ENCODE measurements at regions not wholly inside any gene's neighbourhood (a gene's known extent, or its start where the extent isn't known, plus 50 kb on each side); places are given as distances from the start of the nearest gene placed in this dataset.
"Not testable (repeated sequence)": the region's sequence is repeated elsewhere in the genome, so short reads cannot be mapped to it uniquely, and the experiment has no call there.

GRCh38 chr3:106293161-106293560, 424.3 kb upstream of the CBLB start:
- H3K27me3 ChIP-seq (ENCODE audit: insufficient read depth, low read length) = no peaks in the 10 kb centered on the region

GRCh38 chr3:106294121-106294520, 425.3 kb upstream of the CBLB start:
- Histone ChIP-seq H3K27me3 (ENCODE audit: insufficient read depth, low read length) (no peaks in the 10 kb centered on the region), H3K4me3 (ENCODE audit: low read length) (no peak overlapping the region), H3K4me1 (ENCODE audit: insufficient read depth, low read length) (no peaks in the 10 kb centered on the region), H3K9me3 (ENCODE audit: low read depth, low read length) (no peaks in the 10 kb centered on the region)

More at GRCh38 chr3:106293161-106293560, 424.3 kb upstream of the CBLB start:
- no peaks in the 10 kb centered on the region for H3K9me3 ChIP-seq (ENCODE audit: low read depth, low read length)
- H3K4me1 ChIP-seq (ENCODE audit: insufficient read depth, low read length) = no peaks in the 10 kb centered on the region
- H3K4me3 ChIP-seq (ENCODE audit: low read length) = no peak overlapping the region

GRCh38 chr3:106296062-106296461, 427.2 kb upstream of the CBLB start:
- Histone ChIP-seq H3K9me3 (ENCODE audit: low read depth, low read length) (no peaks in the 10 kb centered on the region), H3K4me1 (ENCODE audit: insufficient read depth, low read length) (no peaks in the 10 kb centered on the region), H3K4me3 (ENCODE audit: low read length) (no peak overlapping the region), H3K27me3 (ENCODE audit: insufficient read depth, low read length) (no peaks in the 10 kb centered on the region)

- H3K4me1 ChIP-seq (ENCODE audit: insufficient read depth, low read length) = no peaks in the 10 kb centered on the region
- no peaks in the 10 kb centered on the region for H3K27me3 ChIP-seq (ENCODE audit: insufficient read depth, low read length)
- H3K9me3 ChIP-seq (ENCODE audit: low read depth, low read length) = no peaks in the 10 kb centered on the region
- no peak overlapping the region for H3K4me3 ChIP-seq (ENCODE audit: low read length)
These were observed 430.7 kb upstream of the CBLB start for GRCh38 chr3:106299300-106300098.

GRCh38 chr3:106302451-106303221, 433.8 kb upstream of the CBLB start:
- no peaks in the 10 kb centered on the region for H3K4me1 ChIP-seq (ENCODE audit: insufficient read depth, low read length)
- no peaks in the 10 kb centered on the region for H3K9me3 ChIP-seq (ENCODE audit: low read depth, low read length)
- H3K4me3 ChIP-seq (ENCODE audit: low read length) = no peak overlapping the region
- no peaks in the 10 kb centered on the region for H3K27me3 ChIP-seq (ENCODE audit: insufficient read depth, low read length)

- no peak overlapping the region for H3K4me3 ChIP-seq (ENCODE audit: low read length)
- no peaks in the 10 kb centered on the region for H3K4me1 ChIP-seq (ENCODE audit: insufficient read depth, low read length)
- H3K9me3 ChIP-seq (ENCODE audit: low read depth, low read length) = no peaks in the 10 kb centered on the region
- H3K27me3 ChIP-seq (ENCODE audit: insufficient read depth, low read length) = no peaks in the 10 kb centered on the region
These were observed 435.0 kb upstream of the CBLB start for GRCh38 chr3:106303766-106304165.

- no peak overlapping the region for H3K4me3 ChIP-seq (ENCODE audit: low read length)
- no peaks in the 10 kb centered on the region for H3K4me1 ChIP-seq (ENCODE audit: insufficient read depth, low read length)
- H3K27me3 ChIP-seq (ENCODE audit: insufficient read depth, low read length) = no peaks in the 10 kb centered on the region
- H3K9me3 ChIP-seq (ENCODE audit: low read depth, low read length) = no peaks in the 10 kb centered on the region
These were observed 436.3 kb upstream of the CBLB start for GRCh38 chr3:106305127-106305526.

- Histone ChIP-seq H3K27me3 (ENCODE audit: insufficient read depth, low read length) (no peaks in the 10 kb centered on the region), H3K9me3 (ENCODE audit: low read depth, low read length) (no peaks in the 10 kb centered on the region), H3K4me1 (ENCODE audit: insufficient read depth, low read length) (no peaks in the 10 kb centered on the region), H3K4me3 (ENCODE audit: low read length) (no peak overlapping the region)
These were observed 437.1 kb upstream of the CBLB start for GRCh38 chr3:106305882-106306435.

GRCh38 chr3:106309274-106309673, 440.5 kb upstream of the CBLB start:
- H3K9me3 ChIP-seq (ENCODE audit: low read depth, low read length) = no peaks in the 10 kb centered on the region
- no peak overlapping the region for H3K4me3 ChIP-seq (ENCODE audit: low read length)
- no peaks in the 10 kb centered on the region for H3K4me1 ChIP-seq (ENCODE audit: insufficient read depth, low read length)
- H3K27me3 ChIP-seq (ENCODE audit: insufficient read depth, low read length) = no peaks in the 10 kb centered on the region

- H3K4me1 ChIP-seq (ENCODE audit: insufficient read depth, low read length); H3K9me3 ChIP-seq (ENCODE audit: low read depth, low read length); H3K27me3 ChIP-seq (ENCODE audit: insufficient read depth, low read length); H3K4me3 ChIP-seq (ENCODE audit: low read length): not testable (repeated sequence)
These were observed 441.0 kb upstream of the CBLB start for GRCh38 chr3:106309798-106310197.

GRCh38 chr3:106317141-106318055, 448.6 kb upstream of the CBLB start:
- no peaks in the 10 kb centered on the region for H3K9me3 ChIP-seq (ENCODE audit: low read depth, low read length)
- no peak overlapping the region for H3K4me3 ChIP-seq (ENCODE audit: low read length)
- H3K4me1 ChIP-seq (ENCODE audit: insufficient read depth, low read length) = peaks cover 12% of the 10 kb centered on the region
- no peaks in the 10 kb centered on the region for H3K27me3 ChIP-seq (ENCODE audit: insufficient read depth, low read length)

- not testable (repeated sequence) for H3K27me3 ChIP-seq (ENCODE audit: insufficient read depth, low read length); H3K4me3 ChIP-seq (ENCODE audit: low read length)
- H3K4me1 ChIP-seq (ENCODE audit: insufficient read depth, low read length) = peaks cover 12% of the 10 kb centered on the region
- peaks cover 18% of the 10 kb centered on the region for H3K9me3 ChIP-seq (ENCODE audit: low read depth, low read length)
These were observed 452.6 kb upstream of the CBLB start for GRCh38 chr3:106321438-106321837.

- Histone ChIP-seq H3K9me3 (ENCODE audit: low read depth, low read length) (peaks cover 18% of the 10 kb centered on the region), H3K4me3 (ENCODE audit: low read length) (no peak overlapping the region), H3K27me3 (ENCODE audit: insufficient read depth, low read length) (no peaks in the 10 kb centered on the region), H3K4me1 (ENCODE audit: insufficient read depth, low read length) (no peaks in the 10 kb centered on the region)
These were observed 454.8 kb upstream of the CBLB start for GRCh38 chr3:106323586-106323985.

GRCh38 chr3:106326941-106327695, 458.3 kb upstream of the CBLB start:
- Histone ChIP-seq H3K4me3 (ENCODE audit: low read length) (no peak overlapping the region), H3K9me3 (ENCODE audit: low read depth, low read length) (peaks cover 18% of the 10 kb centered on the region), H3K27me3 (ENCODE audit: insufficient read depth, low read length) (no peaks in the 10 kb centered on the region), H3K4me1 (ENCODE audit: insufficient read depth, low read length) (no peaks in the 10 kb centered on the region)

Data from mononuclear cell (primary cell).